MM.1S (cell line): ENCODE measurements at regions not wholly inside any gene's neighbourhood (a gene's known extent, or its start where the extent isn't known, plus 50 kb on each side); places are given as distances from the start of the nearest gene placed in this dataset.

Experiments used
- DNase-seq: peaks from one replicate; pipeline ENCODE4 v3.0.0-alpha.2; 2015
- H2AFZ ChIP-seq: fragments of 300-600 bp; sonication (generic); 2 replicates; pipeline ENCODE4 v1.6.0; 2016; ENCODE audit warnings: antibody characterized with exemption, low read length
- H3F3A ChIP-seq: fragments of 300-600 bp; sonication (generic); 2 replicates; pipeline ENCODE4 v1.6.1; 2016; ENCODE audit warnings: mild to moderate bottlenecking, antibody characterized with exemption, low read length, moderate library complexity, mixed read lengths; ENCODE audit not compliant: insufficient read depth
- H3K27ac ChIP-seq: fragments of 300-600 bp; sonication (generic); 2 replicates; pipeline ENCODE4 v1.5.1; 2016; ENCODE audit warnings: mild to moderate bottlenecking, low read length
- H3K27me3 ChIP-seq: fragments of 300-600 bp; sonication (generic); replicated peaks from 2 replicates; pipeline ENCODE4 v1.6.0; 2016; ENCODE audit warnings: low read length; ENCODE audit not compliant: insufficient read depth
- H3K36me3 ChIP-seq: fragments of 300-600 bp; sonication (generic); replicated peaks from 2 replicates; pipeline ENCODE4 v1.6.1; 2016; ENCODE audit warnings: mild to moderate bottlenecking, low read length, mixed read lengths; ENCODE audit not compliant: insufficient read depth
- H3K4me1 ChIP-seq: fragments of 300-600 bp; sonication (generic); 2 replicates; pipeline ENCODE4 v1.6.1; 2016; ENCODE audit warnings: low read length, mixed read lengths
- H3K4me2 ChIP-seq: fragments of 300-600 bp; sonication (generic); 2 replicates; pipeline ENCODE4 v1.6.0; 2016; ENCODE audit warnings: low read depth, low read length
- H3K4me3 ChIP-seq: fragments of 300-600 bp; sonication (generic); 2 replicates; pipeline ENCODE4 v1.5.1; 2016; ENCODE audit warnings: low read length, mixed read lengths
- H3K79me2 ChIP-seq: fragments of 300-600 bp; sonication (generic); 2 replicates; pipeline ENCODE4 v1.6.1; 2016; ENCODE audit warnings: mixed run types, low read length, mixed read lengths
- H3K9ac ChIP-seq: fragments of 300-600 bp; sonication (generic); 2 replicates; pipeline ENCODE4 v1.6.1; 2016; ENCODE audit warnings: low read length, mixed read lengths
- H3K9me2 ChIP-seq: fragments of 300-600 bp; sonication (generic); replicated peaks from 2 replicates; pipeline ENCODE4 v1.6.1; 2016; ENCODE audit warnings: mild to moderate bottlenecking, low read length, mixed read lengths; ENCODE audit not compliant: insufficient read depth
- H3K9me3 ChIP-seq: fragments of 300-600 bp; sonication (generic); replicated peaks from 2 replicates; pipeline ENCODE4 v1.6.1; 2016; ENCODE audit warnings: mild to moderate bottlenecking, low read length, mixed read lengths; ENCODE audit not compliant: insufficient read depth
- H4K20me1 ChIP-seq: fragments of 300-600 bp; sonication (generic); 2 replicates; pipeline ENCODE4 v1.6.1; 2016; ENCODE audit warnings: mild to moderate bottlenecking, low read length, moderate library complexity, mixed read lengths; ENCODE audit not compliant: insufficient read depth
- CTCF ChIP-seq: fragments of 300-600 bp; sonication (generic); IDR thresholded peaks from 2 replicates; pipeline ENCODE4 v1.5.1; 2016; ENCODE audit warnings: antibody characterized with exemption, low read length, mixed read lengths
- EZH2 ChIP-seq: fragments of 300-600 bp; sonication (generic); optimal IDR thresholded peaks from 2 replicates; pipeline ENCODE3; 2017; ENCODE audit warnings: low read depth, mild to moderate bottlenecking, antibody characterized with exemption, low read length, mixed read lengths
- EZH2phosphoT487 ChIP-seq: fragments of 300-600 bp; sonication (generic); IDR thresholded peaks from 2 replicates; pipeline ENCODE4 v1.6.1; 2018; ENCODE audit warnings: antibody characterized with exemption, low read length

GRCh38 chr3:181610973-181611265 is 100.8 kb upstream of the SOX2 start:
- DNase-seq, result no peak
- no peak overlapping the region for H3K4me2 ChIP-seq
- H3K9ac ChIP-seq, result no peak overlapping the region

GRCh38 chr3:181610083-181610972 is 101.4 kb upstream of the SOX2 start:
- H3K79me2 ChIP-seq, result no peaks in the 10 kb centered on the region
- H3F3A ChIP-seq, result no peaks in the 10 kb centered on the region
- no peaks in the 10 kb centered on the region for H3K9me2 ChIP-seq
- TF ChIP-seq EZH2 (no peak), EZH2phosphoT487 (no peak), CTCF (no peak)
- no peak overlapping the region for H3K4me3 ChIP-seq
- H3K36me3 ChIP-seq, result no peaks in the 10 kb centered on the region
- no peaks in the 10 kb centered on the region for H4K20me1 ChIP-seq
- H3K4me1 ChIP-seq, result peaks cover 4% of the 10 kb centered on the region
- no peaks in the 10 kb centered on the region for H3K9me3 ChIP-seq
- H3K27ac ChIP-seq, result no peak overlapping the region
- no peak overlapping the region for H2AFZ ChIP-seq
- H3K27me3 ChIP-seq, result no peaks in the 10 kb centered on the region
- no peak overlapping the region for H3K9ac ChIP-seq
- H3K4me2 ChIP-seq, result no peak overlapping the region
- no peak for DNase-seq

More at GRCh38 chr3:181610973-181611265, 100.8 kb upstream of the SOX2 start:
- Histone ChIP-seq H3K36me3 (no peaks in the 10 kb centered on the region), H3K9me3 (no peaks in the 10 kb centered on the region), H3K27ac (no peak overlapping the region), H3F3A (no peaks in the 10 kb centered on the region), H3K4me1 (peaks cover 4% of the 10 kb centered on the region), H2AFZ (no peak overlapping the region), H3K27me3 (no peaks in the 10 kb centered on the region), H3K4me3 (no peak overlapping the region), H3K79me2 (no peaks in the 10 kb centered on the region), H4K20me1 (no peaks in the 10 kb centered on the region), H3K9me2 (no peaks in the 10 kb centered on the region)
- no peak for TF ChIP-seq CTCF
- no peak for TF ChIP-seq EZH2phosphoT487
- TF ChIP-seq EZH2, result no peak

GRCh38 chr3:181609030-181609767 is 102.5 kb upstream of the SOX2 start:
- DNase-seq, result no peak
- no peak overlapping the region for H3K4me3 ChIP-seq
- no peaks in the 10 kb centered on the region for H4K20me1 ChIP-seq
- TF ChIP-seq EZH2, result no peak
- no peak for TF ChIP-seq EZH2phosphoT487
- no peak for TF ChIP-seq CTCF
- no peak overlapping the region for H2AFZ ChIP-seq
- H3K4me1 ChIP-seq, result peaks cover 3% of the 10 kb centered on the region
- H3K27me3 ChIP-seq, result no peaks in the 10 kb centered on the region
- no peak overlapping the region for H3K27ac ChIP-seq
- H3K36me3 ChIP-seq, result no peaks in the 10 kb centered on the region
- H3K9me3 ChIP-seq, result no peaks in the 10 kb centered on the region
- no peaks in the 10 kb centered on the region for H3K9me2 ChIP-seq
- no peaks in the 10 kb centered on the region for H3K79me2 ChIP-seq
- H3K4me2 ChIP-seq, result no peak overlapping the region
- no peaks in the 10 kb centered on the region for H3F3A ChIP-seq
- H3K9ac ChIP-seq, result no peak overlapping the region
